ENCODE measurements at regions not wholly inside any gene's neighbourhood (a gene's known extent, or its start where the extent isn't known, plus 50 kb on each side); places are given as distances from the start of the nearest gene placed in this dataset.

DNA sequence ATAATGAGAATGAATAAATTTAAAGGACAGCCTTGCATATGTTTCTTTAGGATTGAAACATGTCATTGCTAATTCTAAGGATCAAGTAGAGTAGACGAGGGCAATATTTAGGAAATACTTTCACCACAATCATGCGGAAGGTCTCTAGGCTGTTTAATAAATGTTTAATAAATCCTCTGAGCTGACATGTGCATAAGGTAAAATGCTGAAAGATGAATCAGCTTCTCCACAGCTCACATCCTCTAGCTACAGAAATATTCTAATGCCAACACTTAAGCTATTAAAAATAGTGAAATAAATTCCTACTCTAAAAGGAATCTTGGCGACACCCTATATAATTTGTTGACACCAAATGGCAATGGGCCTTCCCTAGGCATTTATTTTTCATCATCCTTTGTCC lies 407.3 kb downstream of the TBL1XR1 start:
- 0 out of 2 replicates have a peak, but pooled peaks have one; percentile 15 for TF ChIP-seq POLR2AphosphoS5 (IDR thresholded peaks at IDR 0.05; ENCODE audit: borderline replicate concordance, low read depth, low read length)
- no peak for TF ChIP-seq EZH2 (IDR thresholded peaks at IDR 0.05)
- TF ChIP-seq FOXP2 (optimal IDR thresholded peaks at IDR 0.05; ENCODE audit: control extremely low read depth, extremely low read length, insufficient read depth): no peak
